Testis (tissue), 2 donors: ENCODE measurements at regions not wholly inside any gene's neighbourhood (a gene's known extent, or its start where the extent isn't known, plus 50 kb on each side); places are given as distances from the start of the nearest gene placed in this dataset.

Source experiments
- CTCF ChIP-seq, 3 experiments: fragments of 450-650 bp in 2 of 3; fragments of 200-600 bp in 1 of 3; sonication (generic) in 1 of 3; IDR thresholded peaks; one replicate each; pipeline ENCODE4 v1.5.1; 2016 to 2019; ENCODE audit warnings: antibody characterized with exemption in 3 of 3, mild to moderate bottlenecking in 2 of 3, moderate library complexity in 1 of 3
- POLR2A ChIP-seq: fragments of 450-650 bp; IDR thresholded peaks from one replicate; pipeline ENCODE4 v1.6.1; 2017; ENCODE audit warnings: antibody characterized with exemption, mild to moderate bottlenecking, moderate library complexity

- TF ChIP-seq POLR2A, result no peak
- TF ChIP-seq CTCF (IDR thresholded peaks at IDR 0.05), result no peak
Measured at GRCh38 chr1:82221721-82222120, 421.0 kb downstream of the ADGRL2 start.
